ENCODE measurements at regions not wholly inside any gene's neighbourhood (a gene's known extent, or its start where the extent isn't known, plus 50 kb on each side); places are given as distances from the start of the nearest gene placed in this dataset.

DNA sequence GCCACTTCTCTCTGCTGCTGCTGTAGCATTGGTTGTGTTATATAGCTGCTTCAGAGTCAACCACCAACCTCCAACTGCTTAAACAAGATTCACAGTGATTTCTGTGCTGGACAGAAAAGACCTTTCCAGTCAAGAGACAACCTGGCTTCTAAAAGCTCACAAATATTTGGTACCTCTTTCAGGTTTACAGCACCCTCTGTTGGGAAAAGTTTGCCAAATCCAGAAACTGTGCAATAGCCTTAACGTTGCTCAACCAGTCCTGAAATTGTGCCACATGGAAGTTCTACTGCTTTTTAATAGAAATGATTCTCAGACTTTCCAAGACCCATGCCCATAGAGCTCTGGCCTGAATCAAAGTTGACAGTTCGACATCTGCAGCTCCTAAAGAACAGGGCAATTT, 842.1 kb upstream of the HTR2C start:
- H4K20me1 ChIP-seq, result no peaks in the 10 kb centered on the region
- no peak overlapping the region for H3K9ac ChIP-seq
- H3K27me3 ChIP-seq, result peaks cover 53 to 99% (median 94%) of the 10 kb centered on the region in 11 experiments
- H3K4me1 ChIP-seq, result peaks cover 0 to 15% (median 8%) of the 10 kb centered on the region in 10 experiments; a peak in 12 of 20 replicates
- H3K9me3 ChIP-seq (replicated peaks in 1 of 11), result 0 out of 22 replicates have a peak, but pooled peaks cover 0 to 4% (median 0%) of the 10 kb centered on the region in 11 experiments
- no peak for TF ChIP-seq Cebpa-rat (IDR thresholded peaks at IDR 0.05)
- H3K4me3 ChIP-seq, result no peak overlapping the region
- H3K4me2 ChIP-seq, result no peak overlapping the region
- no peaks in the 10 kb centered on the region for H3K36me3 ChIP-seq
- no peak overlapping the region for H3K27ac ChIP-seq

DNA sequence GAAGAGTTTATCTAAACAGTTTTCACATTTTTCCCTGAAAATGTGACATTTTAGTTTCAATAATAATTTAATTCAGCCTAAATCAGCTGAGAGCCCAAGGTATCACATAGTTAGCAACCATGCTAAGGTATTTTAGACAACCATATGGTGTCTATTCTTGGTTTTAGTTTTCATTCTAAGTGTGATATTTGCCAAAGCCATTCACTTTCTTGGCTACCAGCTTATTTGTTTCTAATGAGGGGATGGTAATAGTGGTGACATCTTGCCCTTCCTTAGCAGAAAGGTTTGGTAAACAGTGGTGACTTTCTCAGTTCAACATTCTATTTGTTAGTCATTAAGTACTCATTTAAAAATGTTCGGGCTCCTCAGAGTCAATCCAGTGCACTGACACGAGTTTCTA, 854.9 kb upstream of the HTR2C start:
- Histone ChIP-seq H3K4me3 (no peak overlapping the region), H3K4me1 (peaks cover 0 to 20% (median 8%) of the 10 kb centered on the region in 10 experiments; a peak in 8 of 20 replicates), H3K9me3 (replicated peaks in 1 of 11) (peaks cover 7 to 31% (median 17%) of the 10 kb centered on the region in 11 experiments; a peak in 17 of 22 replicates), H3K9ac (no peak overlapping the region), H3K27me3 (peaks cover 19 to 88% (median 76%) of the 10 kb centered on the region in 11 experiments), H3K36me3 (no peaks in the 10 kb centered on the region), H3K27ac (no peak overlapping the region), H3K4me2 (no peak overlapping the region), H4K20me1 (no peaks in the 10 kb centered on the region)
- TF ChIP-seq Cebpa-rat (IDR thresholded peaks at IDR 0.05), result no peak

- Histone ChIP-seq H3K9ac (no peak overlapping the region), H3K27ac (peak overlapping the region in 6 of 11 experiments; percentile 10 to 43 (median 27); a peak in 6 of 22 replicates), H4K20me1 (no peaks in the 10 kb centered on the region), H3K4me2 (peak overlapping the region in 6 of 11 experiments; percentile 1 to 44 (median 34); a peak in 9 of 22 replicates), H3K4me1 (peaks cover 0 to 20% (median 8%) of the 10 kb centered on the region in 10 experiments; a peak in 8 of 20 replicates), H3K9me3 (replicated peaks in 1 of 11) (peaks cover 7 to 20% (median 11%) of the 10 kb centered on the region in 11 experiments; a peak in 15 of 22 replicates), H3K27me3 (peaks cover 24 to 88% (median 79%) of the 10 kb centered on the region in 11 experiments; a peak in 21 of 22 replicates), H3K4me3 (no peak overlapping the region), H3K36me3 (no peaks in the 10 kb centered on the region)
- no peak for TF ChIP-seq Cebpa-rat (IDR thresholded peaks at IDR 0.05)
Observed at GRCh38 chrX:113726898-113727297, 857.0 kb upstream of the HTR2C start.

GRCh38 chrX:113726466-113726865, 857.4 kb upstream of the HTR2C start:
- peak overlapping the region in 4 of 11 experiments; percentile 8 to 41 (median 18); a peak in 6 of 22 replicates for H3K27ac ChIP-seq
- H3K27me3 ChIP-seq, result peaks cover 24 to 88% (median 79%) of the 10 kb centered on the region in 11 experiments; a peak in 21 of 22 replicates
- H3K4me3 ChIP-seq, result no peak overlapping the region
- peaks cover 0 to 20% (median 8%) of the 10 kb centered on the region in 10 experiments; a peak in 8 of 20 replicates for H3K4me1 ChIP-seq
- no peak for TF ChIP-seq Cebpa-rat (IDR thresholded peaks at IDR 0.05)
- H3K9me3 ChIP-seq (replicated peaks in 1 of 11), result peaks cover 7 to 18% (median 10%) of the 10 kb centered on the region in 11 experiments; a peak in 15 of 22 replicates
- H4K20me1 ChIP-seq, result no peaks in the 10 kb centered on the region
- no peaks in the 10 kb centered on the region for H3K36me3 ChIP-seq
- H3K4me2 ChIP-seq, result peak overlapping the region in 5 of 11 experiments; percentile 1 to 44 (median 28); a peak in 7 of 22 replicates
- H3K9ac ChIP-seq, result no peak overlapping the region

DNA sequence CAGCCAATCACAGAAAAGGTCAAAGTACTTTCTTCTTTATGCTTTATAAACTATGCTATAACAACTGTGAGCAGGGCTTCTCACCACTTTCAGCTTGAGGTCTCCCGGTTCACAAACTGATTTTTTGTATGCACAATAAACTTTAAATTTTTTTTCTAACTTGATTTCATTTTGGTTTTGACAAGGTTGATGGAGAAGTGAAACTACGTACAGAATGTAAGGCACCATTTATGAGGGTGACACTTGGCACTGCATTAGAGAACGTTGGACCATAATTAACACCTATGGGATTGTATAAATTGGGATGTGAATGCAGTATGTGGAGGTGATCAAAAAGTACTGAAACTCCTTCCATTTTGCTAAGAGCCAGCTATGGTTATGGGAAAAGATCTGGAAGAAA, 857.9 kb upstream of the HTR2C start:
- no peak for TF ChIP-seq Cebpa-rat (IDR thresholded peaks at IDR 0.05)
- Histone ChIP-seq H3K9me3 (replicated peaks in 1 of 11) (peaks cover 3 to 13% (median 7%) of the 10 kb centered on the region in 11 experiments; a peak in 14 of 22 replicates), H3K4me1 (peaks cover 0 to 20% (median 8%) of the 10 kb centered on the region in 10 experiments; a peak in 8 of 20 replicates), H4K20me1 (no peaks in the 10 kb centered on the region), H3K9ac (no peak overlapping the region), H3K27ac (peak overlapping the region in 3 of 11 experiments; percentile 17 to 41 (median 19); a peak in 4 of 22 replicates), H3K4me3 (no peak overlapping the region), H3K27me3 (peaks cover 21 to 88% (median 79%) of the 10 kb centered on the region in 11 experiments; a peak in 21 of 22 replicates), H3K36me3 (no peaks in the 10 kb centered on the region), H3K4me2 (peak overlapping the region in 3 of 11 experiments; percentile 14 to 44 (median 28); a peak in 5 of 22 replicates)

DNA sequence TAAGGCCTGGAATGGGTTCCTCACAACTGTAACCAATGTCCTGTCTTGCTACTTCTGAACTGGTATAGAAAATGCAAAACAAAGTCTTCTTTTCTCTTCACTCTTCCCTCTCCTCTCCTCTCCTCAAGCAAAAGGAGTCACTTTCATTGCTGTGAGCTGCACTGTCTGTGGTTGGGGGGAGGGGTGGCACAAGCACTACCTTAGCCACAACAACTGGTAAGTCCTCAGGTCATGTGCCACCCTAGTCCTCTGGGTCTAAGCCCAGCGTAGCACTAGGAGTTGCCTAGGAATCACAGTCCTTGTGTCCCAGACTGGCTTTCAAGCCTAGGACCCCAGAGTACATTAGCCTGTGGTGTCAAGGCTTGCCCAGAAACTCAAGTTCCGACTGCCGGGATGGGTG, 859.3 kb upstream of the AMOT start:
- Histone ChIP-seq H3K4me1 (no peaks in the 10 kb centered on the region), H3K4me3 (no peak overlapping the region), H4K20me1 (no peaks in the 10 kb centered on the region; a peak in 1 of 22 replicates), H3K36me3 (no peaks in the 10 kb centered on the region), H3K4me2 (no peak overlapping the region), H3K9ac (no peak overlapping the region), H3K9me3 (replicated peaks in 1 of 11) (0 out of 22 replicates have a peak, but pooled peaks cover 0 to 10% (median 0%) of the 10 kb centered on the region in 11 experiments), H3K27ac (no peak overlapping the region), H3K27me3 (peaks cover 48 to 91% (median 84%) of the 10 kb centered on the region in 11 experiments; a peak in 21 of 22 replicates)
- no peak for TF ChIP-seq Cebpa-rat (IDR thresholded peaks at IDR 0.05)

- no peak overlapping the region for H3K9ac ChIP-seq
- no peak for TF ChIP-seq Cebpa-rat (IDR thresholded peaks at IDR 0.05)
- H3K4me1 ChIP-seq, result no peaks in the 10 kb centered on the region
- no peak overlapping the region for H3K27ac ChIP-seq
- H3K4me3 ChIP-seq, result no peak overlapping the region
- H3K27me3 ChIP-seq, result peaks cover 69 to 100% (median 96%) of the 10 kb centered on the region in 11 experiments
- no peaks in the 10 kb centered on the region for H3K9me3 ChIP-seq (replicated peaks in 1 of 11)
- no peaks in the 10 kb centered on the region; a peak in 1 of 22 replicates for H4K20me1 ChIP-seq
- H3K36me3 ChIP-seq, result no peaks in the 10 kb centered on the region
- no peak overlapping the region for H3K4me2 ChIP-seq
Observed at GRCh38 chrX:113675278-113675677, 834.6 kb upstream of the AMOT start.

DNA sequence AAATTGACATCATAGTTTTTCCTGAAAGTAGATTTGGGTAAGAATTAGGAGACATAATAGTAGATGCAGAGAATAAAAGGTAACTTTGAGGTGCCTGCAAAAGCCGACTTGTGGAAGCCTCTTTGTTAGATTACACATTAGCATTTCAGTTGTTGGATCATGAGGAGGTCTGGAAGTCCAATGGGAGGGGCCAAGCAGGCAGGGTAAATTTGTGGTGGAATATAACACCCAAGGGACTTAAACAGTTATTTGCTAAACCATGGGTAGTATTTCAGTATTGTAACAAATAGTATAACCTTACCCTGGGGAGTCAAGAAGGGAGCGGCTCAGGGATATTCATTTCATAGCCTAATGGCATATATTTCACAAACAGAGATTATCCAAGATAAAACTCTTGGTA, 810.7 kb upstream of the AMOT start:
- peaks cover 0 to 27% (median 2%) of the 10 kb centered on the region in 10 experiments; a peak in 6 of 20 replicates for H3K4me1 ChIP-seq
- no peak for TF ChIP-seq Cebpa-rat (IDR thresholded peaks at IDR 0.05)
- peaks cover 0 to 5% (median 0%) of the 10 kb centered on the region in 11 experiments; a peak in 2 of 22 replicates for H3K9me3 ChIP-seq (replicated peaks in 1 of 11)
- H3K27me3 ChIP-seq, result peaks cover 57 to 99% (median 94%) of the 10 kb centered on the region in 11 experiments
- no peaks in the 10 kb centered on the region for H4K20me1 ChIP-seq
- peak overlapping the region in 5 of 11 experiments; percentile 1 to 23 (median 5); a peak in 6 of 22 replicates for H3K4me2 ChIP-seq
- no peaks in the 10 kb centered on the region for H3K36me3 ChIP-seq
- H3K4me3 ChIP-seq, result no peak overlapping the region
- H3K27ac ChIP-seq, result no peak overlapping the region
- no peak overlapping the region for H3K9ac ChIP-seq

- no peak overlapping the region for H3K9ac ChIP-seq
- no peak overlapping the region for H3K4me2 ChIP-seq
- no peak overlapping the region for H3K27ac ChIP-seq
- peaks cover 30 to 98% (median 75%) of the 10 kb centered on the region in 11 experiments for H3K27me3 ChIP-seq
- H3K4me1 ChIP-seq, result no peaks in the 10 kb centered on the region
- H4K20me1 ChIP-seq, result no peaks in the 10 kb centered on the region
- no peak overlapping the region for H3K4me3 ChIP-seq
- H3K9me3 ChIP-seq (replicated peaks in 1 of 11), result peaks cover 0 to 25% (median 9%) of the 10 kb centered on the region in 11 experiments; a peak in 15 of 22 replicates
- no peak for TF ChIP-seq Cebpa-rat (IDR thresholded peaks at IDR 0.05)
- H3K36me3 ChIP-seq, result no peaks in the 10 kb centered on the region
Observed at GRCh38 chrX:113644426-113644825, 803.8 kb upstream of the AMOT start.

Measured in BLaER1 treated with 17β-estradiol and CSF1 and Interleukin-3, amounts not matched to agents 10 nM and 100 nM (cell line).